Left ventricle myocardium superior (tissue), 1 donor: ENCODE measurements at regions not wholly inside any gene's neighbourhood (a gene's known extent, or its start where the extent isn't known, plus 50 kb on each side); places are given as distances from the start of the nearest gene placed in this dataset.

ENCODE experiments used
- ATAC-seq: fragments of 200-7000 bp; cut with Tn5 transposase; one replicate; pipeline ENCODE4 v1.9.1; 2020; ENCODE audit warnings: mild to moderate bottlenecking, moderate library complexity
- DNase-seq: peaks from one replicate; pipeline ENCODE4 v3.0.0-alpha.2; 2020
- intact Hi-C: fragments of 100-400 bp; cut with micrococcal nuclease; formaldehyde crosslinking; loops from one replicate; pipeline ENCODE4 v1.11.0; 2022
- donor health status: DM: no; HTN: yes; CAD: no; lungs with severe emphysema.

DNA sequence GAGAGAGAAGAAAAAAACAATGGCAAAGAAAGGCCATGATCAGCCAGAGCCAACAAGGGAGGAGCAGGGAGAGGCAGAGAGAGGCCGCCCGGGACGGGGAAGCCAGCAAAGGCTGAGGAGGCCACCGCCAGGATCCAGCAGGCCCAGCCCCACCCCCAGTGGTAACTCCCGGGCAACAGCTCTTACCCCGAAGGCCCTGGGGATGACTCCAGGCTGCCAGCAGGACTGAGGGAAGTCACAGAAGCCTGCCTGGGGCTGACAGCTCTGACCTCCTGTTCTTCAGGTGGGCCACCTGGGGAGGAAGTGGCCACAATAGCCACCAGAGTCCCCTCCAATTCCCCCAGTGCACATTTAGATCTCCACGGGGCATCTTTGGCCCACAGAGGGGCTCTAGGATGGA, 184.3 kb upstream of the LINGO1 start:
- DNase-seq (no peak), ATAC-seq (no peak)
- intact Hi-C loops: no loop called here

DNA sequence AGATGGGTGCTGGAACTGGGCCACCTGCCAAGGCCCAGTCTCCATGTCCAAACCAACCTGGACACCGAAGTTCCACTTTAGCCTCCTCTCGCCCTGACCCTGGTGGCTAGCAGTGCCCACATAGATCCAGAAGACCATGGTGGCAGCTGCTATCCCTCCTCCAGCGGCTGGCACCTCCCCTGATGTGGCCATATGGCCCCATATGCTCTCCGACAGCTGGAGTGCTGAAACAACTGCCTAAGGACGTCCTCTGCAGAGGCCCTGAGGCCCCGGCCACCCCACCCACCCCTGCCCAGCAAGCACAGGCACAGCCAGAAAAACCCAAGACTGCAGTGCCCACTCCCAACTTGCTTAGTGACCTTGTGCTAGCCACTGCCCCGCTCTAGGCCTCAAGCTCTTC, 182.3 kb upstream of the LINGO1 start:
- ATAC-seq: no peak
- intact Hi-C loops: no loop called here
- DNase-seq: no peak

DNA sequence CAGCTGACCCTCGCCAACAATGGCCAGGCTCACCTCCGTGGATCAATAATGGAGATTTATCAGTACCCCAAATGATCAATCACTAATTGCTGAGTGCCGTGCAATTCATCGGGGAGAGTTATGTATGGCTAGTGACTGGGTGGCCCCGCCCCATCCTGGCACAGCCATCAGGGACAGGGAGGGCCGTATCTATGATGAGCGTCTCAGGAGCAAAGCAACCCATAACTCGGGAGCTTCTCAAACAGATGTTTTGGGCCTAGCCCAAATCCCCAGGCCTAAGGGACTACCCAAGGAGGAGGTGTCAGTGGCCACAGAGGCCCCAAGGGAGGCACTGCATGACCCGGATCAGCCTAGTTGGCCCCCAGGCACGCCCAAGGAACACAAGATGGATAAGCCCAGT, 180.0 kb upstream of the LINGO1 start:
- no peak for DNase-seq
- intact Hi-C loops: no loop called here
- no peak for ATAC-seq

DNA sequence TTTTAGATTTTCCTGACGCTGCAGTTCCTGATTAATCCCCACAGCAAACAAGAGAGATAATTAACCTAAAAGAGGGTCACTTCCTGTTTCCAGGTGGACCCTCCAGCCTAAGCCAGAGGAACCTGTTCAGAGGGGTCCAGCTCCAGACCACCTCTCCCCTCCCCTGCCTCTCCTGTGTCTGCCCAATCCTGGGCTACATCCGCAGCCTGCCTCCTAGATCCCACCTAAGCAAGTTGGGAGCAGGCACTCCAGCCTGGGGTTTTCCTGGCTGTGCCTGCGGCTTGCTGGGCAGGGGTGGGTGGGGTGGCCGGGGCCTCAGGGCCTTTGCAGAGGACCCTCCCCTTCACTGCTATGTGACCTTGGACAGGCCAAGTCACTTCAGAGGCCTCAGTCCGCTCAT, 178.6 kb upstream of the LINGO1 start:
- DNase-seq (no peak), ATAC-seq (no peak)
- intact Hi-C loops: no loop called here

DNA sequence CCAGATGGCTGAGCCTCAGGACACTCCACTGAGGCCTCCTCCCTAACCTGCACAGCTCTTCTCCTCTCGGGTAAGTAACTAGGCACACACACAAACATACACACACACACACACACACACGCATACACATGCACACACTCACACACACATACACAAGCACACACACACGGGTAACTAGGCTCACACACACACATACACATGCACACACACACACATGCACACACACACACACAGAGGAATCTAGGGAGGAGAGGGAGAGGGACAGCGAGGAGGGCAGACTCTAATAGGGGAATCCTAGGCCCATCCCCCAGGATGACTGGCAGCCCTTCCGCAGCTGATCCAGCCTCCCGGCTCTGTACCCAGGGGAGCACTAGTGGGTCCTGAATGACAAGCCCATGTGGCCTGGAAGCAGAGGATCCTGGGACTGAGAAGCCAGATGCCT, 177.4 kb upstream of the LINGO1 start:
- DNase-seq: no peak
- no peak for ATAC-seq
- intact Hi-C loops: no loop called here

DNA sequence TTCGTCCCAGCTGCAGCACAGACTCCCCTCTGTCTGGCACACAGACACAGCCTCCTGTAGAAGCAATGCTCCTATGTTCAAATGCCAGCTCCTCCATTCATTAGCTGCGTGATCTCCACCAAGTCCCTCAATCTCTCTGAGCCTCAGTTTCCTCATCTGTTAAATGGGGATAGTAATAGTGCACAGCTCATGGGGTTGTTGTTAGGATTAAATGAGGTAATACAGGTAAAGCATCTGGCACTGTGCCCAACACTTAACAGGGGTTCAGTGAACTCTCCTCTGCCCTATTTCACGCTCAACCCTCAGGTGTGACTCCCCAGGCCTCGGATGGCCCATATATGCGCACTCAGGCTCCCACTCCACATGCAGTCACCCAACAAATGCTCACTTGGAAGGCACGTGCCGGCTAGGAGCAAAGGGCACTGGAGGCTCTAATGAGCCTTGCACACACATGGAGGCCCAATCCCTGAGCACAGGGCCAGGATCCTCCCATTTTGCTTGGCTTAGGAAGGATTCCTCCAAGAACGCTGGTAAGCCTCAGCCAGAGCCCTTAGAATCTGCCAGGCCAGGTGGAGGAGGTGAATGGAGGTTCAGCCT, 176.0 kb upstream of the LINGO1 start:
- intact Hi-C loops: no loop called here
- ATAC-seq (no peak), DNase-seq (no peak)

DNA sequence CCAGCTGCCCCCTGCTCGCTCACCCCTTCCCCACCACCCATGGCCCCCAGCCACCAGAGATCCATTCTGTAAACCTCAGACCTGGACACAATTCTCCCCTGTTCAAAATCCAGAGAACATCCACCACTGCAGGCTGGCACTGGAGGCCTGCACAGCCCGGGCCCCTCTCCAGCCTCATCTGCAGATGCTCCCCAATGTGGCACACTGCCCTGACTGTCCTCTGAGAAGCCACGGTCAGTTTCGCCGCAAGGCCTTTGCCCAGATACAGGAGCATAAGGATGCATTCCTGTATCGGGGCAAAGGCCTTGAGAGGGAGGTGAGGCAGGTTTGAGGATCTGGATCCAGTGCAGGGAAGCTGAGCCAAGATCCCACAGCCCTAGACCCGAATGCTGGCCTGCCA, 175.4 kb upstream of the LINGO1 start:
- ATAC-seq (no peak), DNase-seq (no peak)
- intact Hi-C loops: no loop called here

DNA sequence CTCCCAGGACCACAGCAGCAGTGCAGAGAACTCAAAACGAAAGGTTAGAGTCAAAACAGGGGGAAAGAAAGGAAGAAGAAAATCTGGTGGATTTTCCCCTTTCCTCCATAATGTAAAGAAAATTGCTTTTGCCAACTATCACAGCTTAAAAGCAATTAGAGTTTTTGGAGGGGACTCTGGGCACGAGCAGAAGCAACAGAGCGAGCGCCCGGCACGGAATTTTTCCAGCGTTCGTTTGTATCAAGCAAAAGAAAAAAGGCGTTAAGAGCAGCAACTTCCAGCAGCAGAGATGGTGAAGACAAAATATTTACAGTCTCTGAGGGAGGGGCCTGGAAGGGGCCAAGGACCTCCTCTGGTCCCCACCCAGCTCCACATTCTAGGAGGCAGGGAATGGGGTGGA, 174.9 kb upstream of the LINGO1 start:
- intact Hi-C loops: no loop called here
- DNase-seq (no peak), ATAC-seq (no peak)

DNA sequence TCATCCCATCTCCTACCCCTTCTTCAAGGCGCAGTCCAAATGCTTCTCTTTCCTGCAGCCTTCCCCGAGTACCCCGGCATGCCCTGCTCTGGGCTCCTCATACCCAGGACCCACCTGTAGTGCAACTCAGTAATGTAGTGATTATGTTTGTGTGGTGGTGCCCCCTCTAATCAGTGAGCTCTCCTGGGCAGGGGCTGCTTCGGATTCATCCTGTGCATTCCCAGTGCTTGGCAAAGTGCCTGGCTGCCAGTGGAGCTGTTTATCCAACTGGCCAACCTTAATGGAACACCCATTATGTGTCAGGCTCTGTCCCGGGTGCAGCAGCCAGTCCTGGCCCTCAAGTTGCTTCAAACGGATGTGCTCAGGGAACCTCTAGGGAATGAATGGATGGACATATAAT, 174.4 kb upstream of the LINGO1 start:
- intact Hi-C loops: no loop called here
- DNase-seq: no peak
- no peak for ATAC-seq

DNA sequence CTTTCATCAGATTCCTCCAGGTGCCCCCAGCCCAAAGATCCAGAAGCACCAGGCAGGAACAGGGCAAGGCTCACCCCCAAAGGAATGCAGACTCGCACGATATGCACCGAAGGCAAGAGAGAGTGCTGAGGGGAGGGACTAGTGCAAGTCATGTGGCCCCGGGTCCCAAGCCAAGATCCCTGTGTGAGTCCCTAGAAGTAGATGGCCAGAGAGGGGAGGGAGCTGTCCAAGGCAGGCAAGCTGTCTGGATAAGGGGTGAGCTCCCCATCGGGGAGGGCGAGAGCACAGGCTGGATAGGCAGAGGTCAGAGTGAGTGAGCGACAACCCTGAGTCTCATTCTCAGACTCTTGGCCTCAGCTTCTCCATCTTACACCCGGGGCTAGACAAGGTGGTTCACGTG, 171.5 kb upstream of the LINGO1 start:
- intact Hi-C loops: no loop called here
- peak; percentile 80 for ATAC-seq
- peak; percentile 53 for DNase-seq

DNA sequence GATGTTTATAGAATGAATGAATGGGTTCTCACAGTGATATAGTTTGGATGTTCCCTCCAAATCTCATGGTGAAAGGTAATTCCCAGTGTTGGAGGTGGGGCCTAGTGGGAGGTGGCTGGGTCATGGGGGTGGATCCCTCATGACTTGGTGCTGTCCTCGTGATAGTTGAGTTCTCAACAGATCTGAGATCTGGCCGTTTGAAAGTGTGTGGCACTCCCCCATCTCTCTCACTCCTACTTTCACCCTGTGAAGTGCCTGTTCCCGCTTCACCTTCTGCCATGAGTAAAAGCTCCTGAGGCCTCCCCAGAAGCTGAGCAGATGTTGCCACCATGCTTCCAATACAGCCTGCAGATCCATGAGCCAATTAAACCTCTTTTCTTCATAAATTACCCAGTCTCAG, 170.8 kb upstream of the LINGO1 start:
- DNase-seq: no peak
- ATAC-seq: no peak
- intact Hi-C loops: no loop called here

DNA sequence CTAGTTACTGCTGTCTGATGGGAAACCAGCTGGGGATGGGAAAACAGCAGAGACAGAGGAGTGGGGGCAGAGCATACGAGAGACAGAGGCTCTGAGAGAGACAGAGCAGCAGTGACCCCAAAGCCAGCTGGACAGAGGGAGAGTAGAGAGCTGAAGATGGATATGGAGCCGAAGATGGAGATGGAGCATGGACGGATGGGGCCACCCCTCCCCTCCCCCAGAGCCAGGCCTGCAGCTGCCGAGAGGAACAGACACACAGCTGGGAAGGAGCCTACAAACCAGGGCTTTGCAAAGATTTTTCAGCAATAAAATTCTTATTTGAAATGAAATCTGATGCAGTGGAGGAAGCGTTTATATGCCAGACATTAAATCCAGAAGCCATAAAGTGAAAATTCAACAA, 167.6 kb upstream of the LINGO1 start:
- intact Hi-C loops: no loop called here
- DNase-seq: no peak
- ATAC-seq: no peak

DNA sequence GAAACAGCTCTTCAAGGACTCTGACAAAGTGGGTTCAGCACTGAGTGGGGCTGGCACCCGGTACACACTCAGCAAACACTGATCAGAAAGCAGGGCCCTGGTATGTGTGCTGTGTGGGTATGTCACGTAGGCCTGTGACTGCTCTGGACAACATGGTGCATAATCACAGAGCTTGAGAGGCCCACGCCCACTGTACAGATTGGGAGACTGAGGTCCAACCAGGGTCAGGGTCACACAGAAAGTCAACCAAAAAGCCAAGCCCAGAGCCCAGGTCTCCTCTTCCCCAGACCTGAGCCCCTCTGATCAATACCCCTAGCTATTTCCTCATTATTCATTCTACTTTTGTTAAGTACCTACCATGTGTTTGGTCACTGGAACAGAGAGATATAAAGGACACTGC, 166.1 kb upstream of the LINGO1 start:
- intact Hi-C loops: no loop called here
- DNase-seq (no peak), ATAC-seq (no peak)

DNA sequence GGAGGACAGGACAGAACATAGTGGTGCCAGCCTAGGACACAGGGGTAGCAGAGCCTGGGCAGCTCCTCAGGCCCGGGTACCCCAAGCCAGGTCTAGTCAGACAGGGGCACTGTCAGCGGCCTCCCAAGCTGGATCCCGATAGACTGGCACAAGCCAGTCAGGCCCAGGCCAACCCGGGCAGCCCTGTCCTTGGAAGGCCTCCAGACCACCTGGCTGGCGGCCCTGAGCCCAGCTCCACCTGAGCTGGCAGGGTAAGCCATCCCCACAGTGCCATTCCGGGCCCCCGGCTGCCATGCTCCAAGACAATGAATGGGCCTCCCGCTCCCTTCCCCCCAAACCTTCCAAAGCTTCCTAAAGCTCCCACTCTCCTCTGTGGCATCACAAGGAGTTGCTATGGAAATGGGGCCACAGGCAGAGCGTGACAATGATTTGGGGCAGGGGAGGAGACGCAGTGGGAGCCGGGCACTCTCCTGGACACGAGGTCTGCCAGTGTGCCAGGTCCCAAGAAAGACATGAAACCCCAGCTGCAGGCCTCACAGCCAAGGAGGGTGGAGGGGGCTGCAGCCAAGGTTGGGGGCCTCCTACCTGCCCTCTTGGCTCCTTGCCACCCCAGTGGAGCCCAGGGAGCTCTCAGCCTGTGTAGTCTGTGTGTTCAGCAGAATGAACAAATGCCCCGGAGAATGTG, 165.6 kb upstream of the LINGO1 start:
- ATAC-seq (no peak), DNase-seq (no peak)
- intact Hi-C loops: no loop called here

DNA sequence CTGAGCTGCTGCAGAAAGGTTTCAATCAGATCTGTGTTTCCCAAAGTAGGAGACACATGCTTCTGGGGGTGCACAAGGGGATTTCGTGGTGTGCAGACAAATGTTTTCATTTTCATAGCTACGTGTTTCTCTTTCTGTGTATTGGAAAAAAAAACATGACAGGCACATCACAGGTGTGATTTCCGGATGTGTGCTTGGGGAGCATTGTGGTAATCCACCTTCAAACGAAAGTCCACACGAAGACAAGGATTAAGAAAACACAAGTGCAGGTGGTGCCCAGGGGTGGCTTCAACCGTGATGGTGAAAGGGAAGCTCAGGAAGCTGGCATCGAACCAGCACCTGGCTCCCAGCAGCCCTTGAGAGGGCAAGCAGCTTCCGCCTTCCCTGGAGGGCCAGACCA, 164.6 kb upstream of the LINGO1 start:
- ATAC-seq: no peak
- DNase-seq: no peak
- intact Hi-C loops: no loop called here

DNA sequence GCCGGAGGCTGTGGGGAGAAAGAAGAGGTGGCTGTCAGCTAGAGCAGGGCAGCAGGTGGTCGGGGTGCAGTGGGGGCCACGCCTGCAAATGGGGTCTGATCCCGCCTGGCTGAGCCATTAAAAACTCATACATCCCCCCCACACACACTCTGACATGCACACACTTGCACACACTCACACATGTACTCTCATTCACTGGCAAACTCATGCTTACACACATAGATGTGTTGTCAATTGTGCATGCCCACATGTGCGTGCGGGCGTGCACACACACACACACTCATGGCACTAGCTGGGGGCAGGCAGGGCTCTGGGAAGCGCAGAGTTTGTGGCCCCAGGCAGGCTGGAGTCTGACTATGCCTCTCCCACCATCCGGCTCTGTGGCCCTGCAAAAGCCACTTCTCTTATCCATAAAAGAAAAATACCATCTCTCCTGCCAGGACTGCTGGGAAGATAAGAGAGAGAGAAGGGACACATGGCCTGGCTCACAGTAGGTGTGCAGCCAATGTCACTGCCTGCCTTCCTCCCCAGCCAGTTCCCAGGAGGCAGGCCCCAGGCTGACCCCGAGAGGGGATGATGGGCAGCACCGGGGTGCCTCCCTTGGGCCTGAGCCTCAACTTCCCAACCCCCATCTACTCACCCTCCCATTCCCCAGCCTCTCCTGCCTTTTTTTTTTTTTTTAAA, 163.5 kb upstream of the LINGO1 start:
- DNase-seq: no peak
- peak; percentile 30 for ATAC-seq
- intact Hi-C loops: no loop called here

DNA sequence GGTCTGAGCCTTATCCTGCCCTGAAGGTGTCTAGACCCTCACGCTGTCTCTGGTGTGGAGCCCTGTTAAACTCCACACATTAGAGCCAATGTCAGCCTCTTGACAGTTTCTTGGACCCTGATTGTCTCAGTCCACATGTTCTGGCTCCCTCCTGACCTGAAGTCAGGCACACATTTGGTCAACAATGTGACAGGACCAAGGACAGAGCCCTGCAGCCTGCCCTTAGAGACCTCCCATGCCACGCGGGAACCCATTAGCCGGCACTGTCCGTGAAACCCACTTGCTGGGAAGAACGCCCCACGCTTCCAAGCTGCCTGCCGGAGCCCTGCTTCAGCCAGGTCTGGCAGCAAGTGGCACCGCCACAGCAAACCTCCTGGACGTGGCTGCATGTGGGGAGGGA, 162.7 kb upstream of the LINGO1 start:
- intact Hi-C loops: no loop called here
- ATAC-seq: no peak

DNA sequence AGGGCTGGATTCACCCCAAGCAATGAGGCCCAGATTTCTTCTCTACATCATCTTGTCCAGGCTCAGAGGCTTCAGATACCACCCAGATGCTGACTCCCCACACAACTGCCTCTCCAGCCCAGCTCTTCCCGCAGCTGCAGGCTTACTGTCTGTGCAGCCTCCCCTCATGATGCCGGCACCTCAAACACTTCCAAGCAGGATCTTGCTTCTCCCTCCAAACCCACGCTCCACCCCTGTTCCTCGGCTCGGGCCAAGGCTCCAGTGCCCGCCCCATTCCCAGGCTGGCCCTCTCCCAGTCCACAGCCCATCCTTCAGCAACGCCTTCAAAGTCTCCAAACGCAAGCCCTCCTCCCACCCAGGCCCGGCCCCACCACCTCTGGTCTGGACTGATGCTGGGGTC, 159.2 kb upstream of the LINGO1 start:
- DNase-seq: no peak
- intact Hi-C loops: no loop called here
- ATAC-seq: no peak

More for the DNA sequence above, 162.7 kb upstream of the LINGO1 start:
- no peak for DNase-seq

DNA sequence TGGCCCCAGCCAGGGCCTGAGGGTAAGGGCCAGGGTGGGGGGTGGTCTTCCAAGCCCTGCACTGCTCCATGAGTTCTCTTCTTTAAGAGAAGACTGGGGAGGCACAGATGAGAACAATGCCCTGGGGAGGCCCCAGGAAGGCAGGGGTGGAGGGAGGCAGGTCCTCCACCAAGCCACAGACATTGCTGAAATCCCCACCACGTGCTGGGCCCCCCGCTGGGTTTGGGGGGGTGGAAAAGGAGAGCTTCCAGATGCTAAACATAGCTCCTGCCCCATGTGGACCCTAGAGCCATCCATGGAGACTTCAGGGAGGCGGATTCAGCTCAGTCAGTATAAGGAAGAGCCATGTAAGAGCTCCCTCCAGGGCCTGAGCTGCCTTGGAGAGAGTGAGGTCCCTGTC, 157.8 kb upstream of the LINGO1 start:
- DNase-seq (no peak), ATAC-seq (no peak)
- intact Hi-C loops: no loop called here

DNA sequence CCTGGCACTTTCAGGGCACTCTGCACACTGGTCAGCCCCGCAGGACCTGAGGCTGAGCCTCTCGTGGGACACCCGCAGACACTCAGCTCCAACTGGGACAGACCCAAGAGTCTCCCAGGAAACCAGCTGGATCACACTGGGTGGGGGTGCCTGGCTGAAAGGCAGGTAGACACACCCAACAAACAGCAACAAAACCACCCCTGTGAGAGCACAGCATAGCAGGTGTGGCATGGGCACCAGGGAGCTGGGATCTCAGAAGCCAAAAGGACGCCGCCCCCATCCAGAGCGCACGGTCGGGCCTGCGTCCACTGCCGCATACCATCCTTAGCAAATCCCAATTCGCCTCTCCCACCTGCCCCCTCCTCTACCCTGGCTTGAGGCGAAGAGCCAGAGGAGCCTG, 154.2 kb upstream of the LINGO1 start:
- no peak for DNase-seq
- intact Hi-C loops: no loop called here
- no peak for ATAC-seq
